SK-N-DZ (cell line): ENCODE measurements at regions not wholly inside any gene's neighbourhood (a gene's known extent, or its start where the extent isn't known, plus 50 kb on each side); places are given as distances from the start of the nearest gene placed in this dataset.

Experiments
- DNase-seq: peaks from one replicate; pipeline ENCODE4 v3.0.0-alpha.2; 2015; ENCODE audit warnings: low spot score

- DNase-seq, result no peak
Measured at GRCh38 chr12:61757831-61758505, 502.2 kb upstream of the USP15 start.

GRCh38 chr12:61758661-61759060 is 501.5 kb upstream of the USP15 start:
- peak; percentile 88 for DNase-seq

GRCh38 chr12:61765926-61766325 is 494.3 kb upstream of the USP15 start:
- no peak for DNase-seq

GRCh38 chr12:61780435-61780834 is 479.8 kb upstream of the USP15 start:
- peak; percentile 17 for DNase-seq

GRCh38 chr12:61781021-61781581 is 479.1 kb upstream of the USP15 start:
- DNase-seq, result peak; percentile 12

GRCh38 chr12:61796846-61797245 is 463.4 kb upstream of the USP15 start:
- no peak for DNase-seq

- no peak for DNase-seq
Measured at GRCh38 chr12:61797266-61797665, 462.9 kb upstream of the USP15 start.

- no peak for DNase-seq
Measured at GRCh38 chr12:61798778-61799177, 461.4 kb upstream of the USP15 start.

- DNase-seq, result no peak
Measured at GRCh38 chr12:61804301-61804700, 455.9 kb upstream of the USP15 start.

- no peak for DNase-seq
Measured at GRCh38 chr12:61808856-61809255, 451.3 kb upstream of the USP15 start.

- no peak for DNase-seq
Measured at GRCh38 chr12:61810486-61810885, 449.7 kb upstream of the USP15 start.

GRCh38 chr12:61821381-61821780 is 438.8 kb upstream of the USP15 start:
- DNase-seq, result no peak

- DNase-seq, result no peak
Measured at GRCh38 chr12:61823102-61823501, 437.1 kb upstream of the USP15 start.

GRCh38 chr12:61846765-61847164 is 413.4 kb upstream of the USP15 start:
- no peak for DNase-seq

- no peak for DNase-seq
Measured at GRCh38 chr12:61848893-61849292, 411.3 kb upstream of the USP15 start.

GRCh38 chr12:61853945-61854344 is 406.3 kb upstream of the USP15 start:
- DNase-seq, result no peak

- no peak for DNase-seq
Measured at GRCh38 chr12:61854902-61855301, 405.3 kb upstream of the USP15 start.

- DNase-seq, result no peak
Measured at GRCh38 chr12:61857968-61858367, 402.2 kb upstream of the USP15 start.

- no peak for DNase-seq
Measured at GRCh38 chr12:61860451-61860850, 399.8 kb upstream of the USP15 start.

- no peak for DNase-seq
Measured at GRCh38 chr12:61862986-61863385, 397.2 kb upstream of the USP15 start.

GRCh38 chr12:61863811-61864210 is 396.4 kb upstream of the USP15 start:
- no peak for DNase-seq

GRCh38 chr12:61869796-61870195 is 390.4 kb upstream of the USP15 start:
- peak; percentile 11 for DNase-seq

- no peak for DNase-seq
Measured at GRCh38 chr12:61870658-61871484, 389.3 kb upstream of the USP15 start.
